Nephron progenitor cell (in vitro differentiated cells): ENCODE measurements at regions not wholly inside any gene's neighbourhood (a gene's known extent, or its start where the extent isn't known, plus 50 kb on each side); places are given as distances from the start of the nearest gene placed in this dataset.
A peak's percentile ranks its signal among the peaks of the same experiment; 100 is the strongest.

Experiments used
- DNase-seq: peaks from one replicate; pipeline ENCODE4 v3.0.0; 2021
- H3K27ac Mint-ChIP-seq: 2 replicates; pipeline ENCODE4 v1.8.0; 2021; ENCODE audit warnings: mild to moderate bottlenecking, moderate library complexity, mixed read lengths
- H3K27me3 Mint-ChIP-seq: 2 replicates; pipeline ENCODE4 v1.8.0; 2021; ENCODE audit warnings: mild to moderate bottlenecking, low read depth, mixed read lengths; ENCODE audit not compliant: poor library complexity
- H3K36me3 Mint-ChIP-seq: 2 replicates; pipeline ENCODE4 v1.8.0; 2021; ENCODE audit warnings: low read depth, mixed read lengths
- H3K4me1 Mint-ChIP-seq: 2 replicates; pipeline ENCODE4 v1.8.0; 2021; ENCODE audit warnings: mixed read lengths
- H3K4me3 Mint-ChIP-seq: 2 replicates; pipeline ENCODE4 v1.8.0; 2021; ENCODE audit warnings: mild to moderate bottlenecking, moderate library complexity, mixed read lengths
- H3K9me3 Mint-ChIP-seq: 2 replicates; pipeline ENCODE4 v1.8.0; 2021; ENCODE audit warnings: mild to moderate bottlenecking, moderate library complexity, mixed read lengths
- TF ChIP-seq, protein P1 (sequence below): fragments of 200-600 bp; sonication (generic); IDR thresholded peaks from 2 replicates; pipeline ENCODE4 v1.5.0; 2021; ENCODE audit warnings: antibody characterized with exemption

DNA sequence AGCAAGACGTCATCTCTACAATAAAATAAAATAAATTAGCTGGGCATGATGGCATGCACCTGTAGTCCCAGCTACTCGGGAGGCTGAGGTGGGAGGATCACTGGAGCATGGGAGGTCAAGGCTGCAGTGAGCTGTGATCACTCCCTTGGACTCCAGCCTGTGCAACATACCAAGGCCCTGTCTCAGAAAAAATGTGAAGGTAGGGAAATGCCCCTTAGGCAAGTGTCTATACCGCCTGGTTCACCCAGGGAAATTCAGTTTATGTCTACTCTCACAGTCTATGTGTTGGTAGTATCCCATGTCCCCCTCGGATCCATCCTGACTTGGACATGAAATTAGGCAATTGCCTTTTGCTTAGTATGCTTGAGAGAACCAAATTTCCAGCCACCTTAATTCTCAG is 88.4 kb upstream of the TMEM132C start:
- Mint-ChIP-seq H3K4me3 (no peak overlapping the region), H3K9me3 (no peaks in the 10 kb centered on the region), H3K4me1 (no peaks in the 10 kb centered on the region), H3K36me3 (no peaks in the 10 kb centered on the region), H3K27ac (no peak overlapping the region), H3K27me3 (peaks cover 4% of the 10 kb centered on the region)
- TF ChIP-seq, protein P1, sequence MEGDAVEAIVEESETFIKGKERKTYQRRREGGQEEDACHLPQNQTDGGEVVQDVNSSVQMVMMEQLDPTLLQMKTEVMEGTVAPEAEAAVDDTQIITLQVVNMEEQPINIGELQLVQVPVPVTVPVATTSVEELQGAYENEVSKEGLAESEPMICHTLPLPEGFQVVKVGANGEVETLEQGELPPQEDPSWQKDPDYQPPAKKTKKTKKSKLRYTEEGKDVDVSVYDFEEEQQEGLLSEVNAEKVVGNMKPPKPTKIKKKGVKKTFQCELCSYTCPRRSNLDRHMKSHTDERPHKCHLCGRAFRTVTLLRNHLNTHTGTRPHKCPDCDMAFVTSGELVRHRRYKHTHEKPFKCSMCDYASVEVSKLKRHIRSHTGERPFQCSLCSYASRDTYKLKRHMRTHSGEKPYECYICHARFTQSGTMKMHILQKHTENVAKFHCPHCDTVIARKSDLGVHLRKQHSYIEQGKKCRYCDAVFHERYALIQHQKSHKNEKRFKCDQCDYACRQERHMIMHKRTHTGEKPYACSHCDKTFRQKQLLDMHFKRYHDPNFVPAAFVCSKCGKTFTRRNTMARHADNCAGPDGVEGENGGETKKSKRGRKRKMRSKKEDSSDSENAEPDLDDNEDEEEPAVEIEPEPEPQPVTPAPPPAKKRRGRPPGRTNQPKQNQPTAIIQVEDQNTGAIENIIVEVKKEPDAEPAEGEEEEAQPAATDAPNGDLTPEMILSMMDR = no peak
- DNase-seq = no peak

DNA sequence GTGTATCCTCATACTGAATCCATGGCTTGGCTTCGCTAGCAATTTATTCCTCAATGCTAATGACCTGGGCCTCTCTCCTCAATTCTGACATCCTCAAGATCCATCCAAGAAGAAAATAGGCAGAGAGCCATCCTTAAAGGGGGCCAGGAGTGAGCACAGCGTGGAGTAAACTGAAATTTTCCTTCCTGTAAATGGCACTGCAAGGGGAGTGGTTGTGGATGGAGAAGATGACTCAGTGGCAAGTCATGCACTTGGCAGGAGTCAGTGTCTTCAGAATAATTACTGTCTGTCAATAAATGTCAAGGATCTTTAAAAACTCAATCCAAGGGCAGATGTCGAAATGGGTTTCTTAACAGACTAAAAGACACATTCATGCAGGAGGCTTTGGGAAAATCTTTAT is 88.0 kb upstream of the TMEM132C start:
- H3K36me3 Mint-ChIP-seq = no peaks in the 10 kb centered on the region
- H3K4me1 Mint-ChIP-seq = no peaks in the 10 kb centered on the region
- no peak overlapping the region for H3K4me3 Mint-ChIP-seq
- H3K27ac Mint-ChIP-seq = no peak overlapping the region
- peaks cover 4% of the 10 kb centered on the region for H3K27me3 Mint-ChIP-seq
- no peaks in the 10 kb centered on the region for H3K9me3 Mint-ChIP-seq
- no peak for DNase-seq
- TF ChIP-seq, protein P1 = no peak

DNA sequence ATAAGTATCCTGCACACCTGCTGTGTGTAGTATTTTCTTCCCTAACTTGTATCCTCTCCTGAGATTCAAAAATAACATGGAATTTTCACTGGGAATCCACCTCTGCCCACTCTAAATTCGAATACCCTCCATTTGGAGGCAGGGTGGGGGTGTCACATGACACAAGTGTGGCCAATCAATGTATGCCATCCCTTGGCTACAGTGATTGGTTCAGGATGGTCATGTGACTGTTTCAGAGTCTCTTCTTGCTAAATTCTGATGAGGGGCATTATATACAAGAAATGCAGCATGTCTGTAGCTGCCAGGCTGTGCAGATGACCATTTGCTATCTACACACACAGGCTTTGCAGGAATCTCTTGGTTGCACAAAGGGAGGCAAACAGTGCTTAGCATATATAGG is 86.8 kb upstream of the TMEM132C start:
- no peak for DNase-seq
- Mint-ChIP-seq H3K4me1 (no peaks in the 10 kb centered on the region), H3K27ac (no peak overlapping the region), H3K27me3 (peaks cover 8% of the 10 kb centered on the region), H3K4me3 (no peak overlapping the region), H3K9me3 (no peaks in the 10 kb centered on the region), H3K36me3 (no peaks in the 10 kb centered on the region)
- TF ChIP-seq, protein P1 = no peak

DNA sequence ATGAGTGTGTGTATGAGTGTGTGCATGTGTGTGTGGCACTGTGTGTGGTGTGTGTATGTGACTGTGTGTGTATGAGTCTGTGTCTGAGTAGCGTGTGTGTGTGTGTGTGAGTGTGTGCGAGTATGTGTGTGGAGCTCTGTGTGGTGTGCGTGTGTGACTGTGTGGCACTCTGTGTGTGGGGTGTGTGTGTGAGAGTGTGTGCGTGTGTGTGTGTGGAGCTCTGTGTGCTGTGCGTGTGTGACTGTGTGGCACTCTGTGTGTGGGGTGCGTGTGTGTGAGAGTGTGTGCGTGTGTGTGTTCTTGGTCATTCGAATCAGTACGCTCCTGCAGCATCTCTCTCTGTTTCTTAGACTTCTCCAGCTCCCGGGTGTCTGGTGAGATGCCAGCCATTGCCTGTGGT is 76.9 kb upstream of the TMEM132C start:
- Mint-ChIP-seq H3K27me3 (no peaks in the 10 kb centered on the region), H3K4me1 (no peaks in the 10 kb centered on the region), H3K36me3 (no peaks in the 10 kb centered on the region), H3K9me3 (peaks cover 13% of the 10 kb centered on the region), H3K4me3 (no peak overlapping the region), H3K27ac (no peak overlapping the region)
- TF ChIP-seq, protein P1 = no peak
- no peak for DNase-seq

DNA sequence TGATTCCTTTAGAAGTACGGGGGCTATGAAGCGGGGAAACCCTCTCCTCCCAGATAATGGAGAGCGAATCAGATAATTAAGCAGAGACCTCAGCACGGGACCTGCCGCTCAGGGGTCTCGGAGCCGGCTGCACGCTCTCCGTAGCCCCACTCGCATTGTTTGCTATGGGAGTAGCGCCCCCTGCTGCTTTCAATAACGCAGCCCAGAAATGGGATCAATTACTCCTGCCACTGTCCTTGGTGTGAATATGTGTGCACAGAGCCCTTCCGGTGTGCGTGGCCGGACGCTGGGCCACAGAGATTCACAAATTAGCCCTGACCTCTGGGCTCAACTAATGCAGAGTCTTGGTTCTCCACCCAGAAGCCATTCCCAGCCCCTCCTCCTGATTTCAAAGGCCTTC is 76.4 kb upstream of the TMEM132C start:
- TF ChIP-seq, protein P1 = peak; percentile 83
- H3K4me3 Mint-ChIP-seq = peak overlapping the region; percentile 54
- no peaks in the 10 kb centered on the region for H3K36me3 Mint-ChIP-seq
- no peaks in the 10 kb centered on the region for H3K4me1 Mint-ChIP-seq
- H3K27ac Mint-ChIP-seq = no peak overlapping the region
- DNase-seq = peak; percentile 80
- H3K9me3 Mint-ChIP-seq = peaks cover 13% of the 10 kb centered on the region
- H3K27me3 Mint-ChIP-seq = no peaks in the 10 kb centered on the region

DNA sequence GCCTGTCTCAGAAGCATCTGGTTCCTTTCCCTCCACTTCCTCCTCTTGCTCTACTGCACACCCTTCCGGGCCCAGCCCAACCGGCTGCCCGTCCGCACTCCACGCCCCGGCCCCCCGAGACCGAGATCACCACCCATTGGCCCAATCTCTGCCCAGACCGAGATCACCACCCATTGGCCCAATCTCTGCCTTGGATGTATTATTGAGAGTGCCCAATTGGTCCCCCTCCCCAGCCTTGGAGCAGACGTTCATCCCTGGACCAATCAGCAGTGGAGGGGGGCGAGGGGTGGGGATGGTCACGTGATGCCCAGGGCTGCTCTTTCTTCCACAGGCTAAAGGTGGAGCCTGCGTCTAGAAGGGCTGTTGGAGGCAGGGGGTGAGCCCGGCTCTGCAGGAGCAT is 75.6 kb upstream of the TMEM132C start:
- Mint-ChIP-seq H3K27ac (no peak overlapping the region), H3K4me3 (no peak overlapping the region), H3K36me3 (no peaks in the 10 kb centered on the region), H3K9me3 (peaks cover 13% of the 10 kb centered on the region), H3K4me1 (no peaks in the 10 kb centered on the region), H3K27me3 (no peaks in the 10 kb centered on the region)
- no peak for DNase-seq
- TF ChIP-seq, protein P1 = no peak
